ENCODE measurements at regions not wholly inside any gene's neighbourhood (a gene's known extent, or its start where the extent isn't known, plus 50 kb on each side); places are given as distances from the start of the nearest gene placed in this dataset.

DNA sequence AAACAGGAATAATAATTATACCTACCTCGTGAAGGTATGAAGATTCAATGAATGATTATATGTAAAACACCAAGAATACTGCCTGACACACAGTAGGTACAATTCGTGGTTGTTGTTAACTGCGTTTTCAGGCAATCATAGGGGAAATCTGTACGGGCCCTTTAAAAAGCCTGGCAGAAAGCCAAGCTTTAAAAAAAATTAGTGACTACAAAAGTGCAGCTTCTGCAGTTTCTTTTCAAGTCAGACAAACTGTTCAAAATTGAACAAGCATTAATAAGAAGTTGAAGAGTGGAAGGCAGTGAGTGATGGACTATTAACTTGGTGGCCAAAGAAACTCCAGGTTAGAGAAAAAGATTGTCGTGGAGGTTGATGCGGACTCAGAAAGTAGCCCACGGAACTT is 85.9 kb upstream of the TRIO start:
- no peak for TF ChIP-seq RAD21 (IDR thresholded peaks at IDR 0.05)
- TF ChIP-seq HNF4A (conservative IDR thresholded peaks at IDR 0.05): no peak
- TF ChIP-seq NR2F2 (IDR thresholded peaks at IDR 0.05): no peak
- TF ChIP-seq HNF4G (IDR thresholded peaks at IDR 0.05): no peak
- TF ChIP-seq RXRA (IDR thresholded peaks at IDR 0.05): no peak
- TF ChIP-seq, protein P1, sequence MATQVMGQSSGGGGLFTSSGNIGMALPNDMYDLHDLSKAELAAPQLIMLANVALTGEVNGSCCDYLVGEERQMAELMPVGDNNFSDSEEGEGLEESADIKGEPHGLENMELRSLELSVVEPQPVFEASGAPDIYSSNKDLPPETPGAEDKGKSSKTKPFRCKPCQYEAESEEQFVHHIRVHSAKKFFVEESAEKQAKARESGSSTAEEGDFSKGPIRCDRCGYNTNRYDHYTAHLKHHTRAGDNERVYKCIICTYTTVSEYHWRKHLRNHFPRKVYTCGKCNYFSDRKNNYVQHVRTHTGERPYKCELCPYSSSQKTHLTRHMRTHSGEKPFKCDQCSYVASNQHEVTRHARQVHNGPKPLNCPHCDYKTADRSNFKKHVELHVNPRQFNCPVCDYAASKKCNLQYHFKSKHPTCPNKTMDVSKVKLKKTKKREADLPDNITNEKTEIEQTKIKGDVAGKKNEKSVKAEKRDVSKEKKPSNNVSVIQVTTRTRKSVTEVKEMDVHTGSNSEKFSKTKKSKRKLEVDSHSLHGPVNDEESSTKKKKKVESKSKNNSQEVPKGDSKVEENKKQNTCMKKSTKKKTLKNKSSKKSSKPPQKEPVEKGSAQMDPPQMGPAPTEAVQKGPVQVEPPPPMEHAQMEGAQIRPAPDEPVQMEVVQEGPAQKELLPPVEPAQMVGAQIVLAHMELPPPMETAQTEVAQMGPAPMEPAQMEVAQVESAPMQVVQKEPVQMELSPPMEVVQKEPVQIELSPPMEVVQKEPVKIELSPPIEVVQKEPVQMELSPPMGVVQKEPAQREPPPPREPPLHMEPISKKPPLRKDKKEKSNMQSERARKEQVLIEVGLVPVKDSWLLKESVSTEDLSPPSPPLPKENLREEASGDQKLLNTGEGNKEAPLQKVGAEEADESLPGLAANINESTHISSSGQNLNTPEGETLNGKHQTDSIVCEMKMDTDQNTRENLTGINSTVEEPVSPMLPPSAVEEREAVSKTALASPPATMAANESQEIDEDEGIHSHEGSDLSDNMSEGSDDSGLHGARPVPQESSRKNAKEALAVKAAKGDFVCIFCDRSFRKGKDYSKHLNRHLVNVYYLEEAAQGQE (IDR thresholded peaks at IDR 0.05): no peak
- TF ChIP-seq EGR1 (IDR thresholded peaks at IDR 0.05; ENCODE audit: low read depth in 2 of 2): no peak
- TF ChIP-seq FOXA1 (IDR thresholded peaks at IDR 0.05): no peak
- TF ChIP-seq JUND (IDR thresholded peaks at IDR 0.05): no peak
- TF ChIP-seq, protein P2, sequence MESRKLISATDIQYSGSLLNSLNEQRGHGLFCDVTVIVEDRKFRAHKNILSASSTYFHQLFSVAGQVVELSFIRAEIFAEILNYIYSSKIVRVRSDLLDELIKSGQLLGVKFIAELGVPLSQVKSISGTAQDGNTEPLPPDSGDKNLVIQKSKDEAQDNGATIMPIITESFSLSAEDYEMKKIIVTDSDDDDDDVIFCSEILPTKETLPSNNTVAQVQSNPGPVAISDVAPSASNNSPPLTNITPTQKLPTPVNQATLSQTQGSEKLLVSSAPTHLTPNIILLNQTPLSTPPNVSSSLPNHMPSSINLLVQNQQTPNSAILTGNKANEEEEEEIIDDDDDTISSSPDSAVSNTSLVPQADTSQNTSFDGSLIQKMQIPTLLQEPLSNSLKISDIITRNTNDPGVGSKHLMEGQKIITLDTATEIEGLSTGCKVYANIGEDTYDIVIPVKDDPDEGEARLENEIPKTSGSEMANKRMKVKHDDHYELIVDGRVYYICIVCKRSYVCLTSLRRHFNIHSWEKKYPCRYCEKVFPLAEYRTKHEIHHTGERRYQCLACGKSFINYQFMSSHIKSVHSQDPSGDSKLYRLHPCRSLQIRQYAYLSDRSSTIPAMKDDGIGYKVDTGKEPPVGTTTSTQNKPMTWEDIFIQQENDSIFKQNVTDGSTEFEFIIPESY (IDR thresholded peaks at IDR 0.05): no peak
- TF ChIP-seq, protein P3, sequence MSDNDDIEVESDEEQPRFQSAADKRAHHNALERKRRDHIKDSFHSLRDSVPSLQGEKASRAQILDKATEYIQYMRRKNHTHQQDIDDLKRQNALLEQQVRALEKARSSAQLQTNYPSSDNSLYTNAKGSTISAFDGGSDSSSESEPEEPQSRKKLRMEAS (IDR thresholded peaks at IDR 0.05): no peak
- no peak for TF ChIP-seq FOXA2 (IDR thresholded peaks at IDR 0.05)
- no peak for TF ChIP-seq SP1 (IDR thresholded peaks at IDR 0.05)
- TF ChIP-seq, protein P4, sequence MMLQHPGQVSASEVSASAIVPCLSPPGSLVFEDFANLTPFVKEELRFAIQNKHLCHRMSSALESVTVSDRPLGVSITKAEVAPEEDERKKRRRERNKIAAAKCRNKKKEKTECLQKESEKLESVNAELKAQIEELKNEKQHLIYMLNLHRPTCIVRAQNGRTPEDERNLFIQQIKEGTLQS (IDR thresholded peaks at IDR 0.05): no peak
- Histone ChIP-seq H3K27me3 (ENCODE audit: control insufficient read depth in 4 of 4, insufficient read depth in 4 of 4, low read length in 3 of 4) (no peaks in the 10 kb centered on the region), H3K4me3 (ENCODE audit: low read depth in 1 of 3, low read length in 3 of 3) (no peak overlapping the region), H3K27ac (ENCODE audit: low read depth in 1 of 2, low read length in 2 of 2) (no peak overlapping the region), H3K4me1 (ENCODE audit: control insufficient read depth in 4 of 4, insufficient read depth in 4 of 4, low read length in 3 of 4) (no peaks in the 10 kb centered on the region), H3K9ac (ENCODE audit: low read depth in 1 of 2, low read length in 2 of 2) (no peak overlapping the region), H3K9me3 (ENCODE audit: control insufficient read depth in 4 of 4, low read length in 3 of 4) (no peaks in the 10 kb centered on the region), H3K36me3 (ENCODE audit: control insufficient read depth in 4 of 4, insufficient read depth in 3 of 4, low read depth in 1 of 4, low read length in 3 of 4) (no peaks in the 10 kb centered on the region)
- 68% methylated on average over 7 of the region's 7 CpGs for WGBS
- DNase-seq (ENCODE audit: low spot score): no peak

DNA sequence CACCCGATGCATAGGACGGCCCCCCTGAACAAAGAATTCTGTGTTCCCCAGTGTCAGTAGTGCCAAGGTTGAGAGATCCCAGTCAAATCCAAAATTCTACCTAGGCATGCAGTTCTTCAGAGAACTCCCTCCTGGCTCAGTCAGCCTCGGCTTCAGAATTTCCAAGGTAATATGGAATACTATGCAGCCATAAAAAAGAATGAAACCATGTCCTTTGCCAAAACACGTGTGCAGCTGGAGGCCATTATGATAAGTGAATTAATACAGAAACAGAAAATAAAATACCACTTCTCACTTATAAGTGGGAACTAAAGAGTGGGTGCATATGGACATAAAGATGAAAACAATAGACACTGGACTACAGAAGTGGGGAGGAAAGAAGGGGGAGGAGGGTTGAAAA is 87.1 kb upstream of the TRIO start:
- 94% methylated on average over 4 of the region's 4 CpGs for WGBS
- no peaks in the 10 kb centered on the region for H3K27me3 ChIP-seq (ENCODE audit: control insufficient read depth in 4 of 4, insufficient read depth in 4 of 4, low read length in 3 of 4)
- no peaks in the 10 kb centered on the region for H3K4me1 ChIP-seq (ENCODE audit: control insufficient read depth in 4 of 4, insufficient read depth in 4 of 4, low read length in 3 of 4)
- no peak overlapping the region for H3K9ac ChIP-seq (ENCODE audit: low read depth in 1 of 2, low read length in 2 of 2)
- DNase-seq (ENCODE audit: low spot score): no peak
- TF ChIP-seq, protein P3 (IDR thresholded peaks at IDR 0.05): no peak
- TF ChIP-seq EGR1 (IDR thresholded peaks at IDR 0.05; ENCODE audit: low read depth in 2 of 2) (no peak), NR2F2 (IDR thresholded peaks at IDR 0.05) (no peak), FOXA2 (IDR thresholded peaks at IDR 0.05) (no peak), HNF4A (conservative IDR thresholded peaks at IDR 0.05) (no peak), JUND (IDR thresholded peaks at IDR 0.05) (no peak), GABPA (IDR thresholded peaks at IDR 0.05 in 1 of 2, conservative IDR thresholded peaks at IDR 0.05 in 1 of 2) (no peak), YY1 (IDR thresholded peaks at IDR 0.05) (no peak), RXRA (IDR thresholded peaks at IDR 0.05) (no peak), HNF4G (IDR thresholded peaks at IDR 0.05) (no peak), FOXA1 (IDR thresholded peaks at IDR 0.05) (no peak), RAD21 (IDR thresholded peaks at IDR 0.05) (no peak), TAF1 (conservative IDR thresholded peaks at IDR 0.05) (no peak)
- TF ChIP-seq, protein P4 (IDR thresholded peaks at IDR 0.05): no peak
- TF ChIP-seq, protein P5, sequence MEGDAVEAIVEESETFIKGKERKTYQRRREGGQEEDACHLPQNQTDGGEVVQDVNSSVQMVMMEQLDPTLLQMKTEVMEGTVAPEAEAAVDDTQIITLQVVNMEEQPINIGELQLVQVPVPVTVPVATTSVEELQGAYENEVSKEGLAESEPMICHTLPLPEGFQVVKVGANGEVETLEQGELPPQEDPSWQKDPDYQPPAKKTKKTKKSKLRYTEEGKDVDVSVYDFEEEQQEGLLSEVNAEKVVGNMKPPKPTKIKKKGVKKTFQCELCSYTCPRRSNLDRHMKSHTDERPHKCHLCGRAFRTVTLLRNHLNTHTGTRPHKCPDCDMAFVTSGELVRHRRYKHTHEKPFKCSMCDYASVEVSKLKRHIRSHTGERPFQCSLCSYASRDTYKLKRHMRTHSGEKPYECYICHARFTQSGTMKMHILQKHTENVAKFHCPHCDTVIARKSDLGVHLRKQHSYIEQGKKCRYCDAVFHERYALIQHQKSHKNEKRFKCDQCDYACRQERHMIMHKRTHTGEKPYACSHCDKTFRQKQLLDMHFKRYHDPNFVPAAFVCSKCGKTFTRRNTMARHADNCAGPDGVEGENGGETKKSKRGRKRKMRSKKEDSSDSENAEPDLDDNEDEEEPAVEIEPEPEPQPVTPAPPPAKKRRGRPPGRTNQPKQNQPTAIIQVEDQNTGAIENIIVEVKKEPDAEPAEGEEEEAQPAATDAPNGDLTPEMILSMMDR (IDR thresholded peaks at IDR 0.05; ENCODE audit: low read depth, low read length, missing input control): no peak
- TF ChIP-seq, protein P1 (IDR thresholded peaks at IDR 0.05): no peak
- no peaks in the 10 kb centered on the region for H3K36me3 ChIP-seq (ENCODE audit: control insufficient read depth in 4 of 4, insufficient read depth in 3 of 4, low read depth in 1 of 4, low read length in 3 of 4)
- H3K4me3 ChIP-seq (ENCODE audit: low read depth in 1 of 3, low read length in 3 of 3): no peak overlapping the region
- H3K9me3 ChIP-seq (ENCODE audit: control insufficient read depth in 4 of 4, low read length in 3 of 4): no peaks in the 10 kb centered on the region
- H3K27ac ChIP-seq (ENCODE audit: low read depth in 1 of 2, low read length in 2 of 2): no peak overlapping the region
